Heart left ventricle (tissue), 16 donors: ENCODE measurements at regions not wholly inside any gene's neighbourhood (a gene's known extent, or its start where the extent isn't known, plus 50 kb on each side); places are given as distances from the start of the nearest gene placed in this dataset.

Source experiments
- ATAC-seq, 4 donors: fragments of 200-7000 bp; cut with Tn5 transposase; one replicate each; pipeline ENCODE4 v1.9.1; 2020 to 2022; ENCODE audit warnings: moderate library complexity in 4 of 4, mild to moderate bottlenecking in 3 of 4, moderate number of reproducible peaks in 1 of 4
- DNase-seq, 5 donors: peaks; one replicate each; pipeline ENCODE4 v3.0.0-alpha.2; 2020
- H3K27ac ChIP-seq, 12 donors: fragments of 200-600 bp; sonication (generic) in 4 of 12; one replicate each; pipeline versions ENCODE4 v1.5.0 to v1.8.0; 2016 to 2022; ENCODE audit warnings: mild to moderate bottlenecking in 2 of 12
- H3K27me3 ChIP-seq, 9 donors: fragments of 200-600 bp; sonication (generic) in 2 of 9; one replicate each; pipeline versions ENCODE4 v1.5.1 to v1.8.0; 2016 to 2022; ENCODE audit warnings: mild to moderate bottlenecking in 3 of 9
- H3K36me3 ChIP-seq, 9 donors: fragments of 200-600 bp; sonication (generic) in 2 of 9; one replicate each; pipeline versions ENCODE4 v1.5.0 to v1.8.0; 2018 to 2022; ENCODE audit warnings: mild to moderate bottlenecking in 2 of 9
- H3K4me1 ChIP-seq, 12 donors: fragments of 200-600 bp; sonication (generic) in 4 of 12; one replicate each; pipeline versions ENCODE4 v1.5.0 to v1.8.0; 2016 to 2022; ENCODE audit warnings: mild to moderate bottlenecking in 3 of 12
- H3K4me3 ChIP-seq, 12 donors: fragments of 200-600 bp; sonication (generic) in 4 of 12; one replicate each; pipeline versions ENCODE4 v1.5.0 to v1.8.0; 2017 to 2022; ENCODE audit warnings: mild to moderate bottlenecking in 9 of 12, moderate library complexity in 4 of 12
- H3K9me3 ChIP-seq, 12 donors: fragments of 200-600 bp; sonication (generic) in 4 of 12; one replicate each; pipeline versions ENCODE4 v1.5.0 to v1.8.0; 2016 to 2022; ENCODE audit warnings: mild to moderate bottlenecking in 1 of 12
- CTCF ChIP-seq, 12 donors: fragments of 200-600 bp; sonication (generic) in 4 of 12; IDR thresholded peaks; one replicate each; pipeline versions ENCODE4 v1.5.0 to v1.8.0; 2018 to 2022; ENCODE audit warnings: antibody characterized with exemption in 12 of 12, mild to moderate bottlenecking in 5 of 12
- POLR2A ChIP-seq, 2 donors: fragments of 450-650 bp; IDR thresholded peaks; one replicate each; pipeline ENCODE4 v1.6.1; 2017; ENCODE audit warnings: antibody characterized with exemption in 2 of 2, mild to moderate bottlenecking in 2 of 2, moderate library complexity in 2 of 2
- WGBS, 4 donors: extraction: QIAGEN DNeasy Blood & Tissue Kit in 2 of 4; methylation state at CpG; one replicate each; pipeline versions ENCODE4 v1.1.5 to v1.1.7; 2013 to 2018; 5-methylcytosine and 5-hydroxymethylcytosine counted together
- intact Hi-C, 10 donors: fragments of 100-400 bp; cut with DNase I; formaldehyde crosslinking; loops; one replicate each; pipeline versions ENCODE4 v1.11.1 to v1.14.2; 2022
- donor health status: ischemic (EF 13 %, LVEDD 7.1; RV severe dilation, severe dysfunction).
- donor health status: healthy with polysubstance abuse.
- donor health status: DM: no; HTN: yes; CAD: no.
- donor health status: DM: no; HTN: no; CAD: no.
- donor health status: ischemic (EF 25% LVEDD 6.9; RV normal size, moderate dysfunction).
- donor health status: ischemic (EF 25% LVEDD 5.7; RV mildly dilated, moderate dysfunction).
- donor health status: healthy.
- donor health status: DM: yes; HTN: yes; CAD: no.
- donor health status: ischemic (EF 35%, LVEDD 5.7; RV mildly dilated, moderate dysfunction).
- donor health status: nonischemic (EF 11% LVEDD 7.7; RV severe dilation, severe dysfunction).
- donor health status: DM: yes; HTN: yes; CAD: no.
- donor health status: PGD.
- donor health status: ischemic (EF 29% LVEDD 5.4; RV normal size, mild dysfunction).
- donor health status: nonischemic (EF 23%, LVEDD 6.1; RV moderate dilation, normal function).

GRCh38 chr13:65913173-65913572 is 1317.0 kb downstream of the PCDH9 start:
- peak in 1 of 5 donors; percentile 13 for DNase-seq
- peak in 3 of 4 donors; percentile 63 to 90 (median 83) for ATAC-seq
- intact Hi-C loops: no loop called here
- TF ChIP-seq CTCF (IDR thresholded peaks at IDR 0.05) (no peak), POLR2A (IDR thresholded peaks at IDR 0.05) (no peak)
- no peaks in the 10 kb centered on the region for H3K27me3 ChIP-seq
- H3K4me1 ChIP-seq: peaks cover 0 to 36% (median 0%) of the 10 kb centered on the region in 12 donors
- peaks cover 0 to 8% (median 0%) of the 10 kb centered on the region in 12 donors for H3K9me3 ChIP-seq
- no peak overlapping the region for H3K4me3 ChIP-seq
- 32 to 52% (median 43%) methylated on average over 2 of the region's 2 CpGs for WGBS, 4 donors
- H3K27ac ChIP-seq: peak overlapping the region in 5 of 12 donors; percentile 22 to 43 (median 39)
- no peaks in the 10 kb centered on the region for H3K36me3 ChIP-seq

GRCh38 chr13:65912516-65912915 is 1317.6 kb downstream of the PCDH9 start:
- no peak for TF ChIP-seq CTCF (IDR thresholded peaks at IDR 0.05)
- TF ChIP-seq POLR2A (IDR thresholded peaks at IDR 0.05): no peak
- peaks cover 0 to 36% (median 0%) of the 10 kb centered on the region in 12 donors for H3K4me1 ChIP-seq
- H3K4me3 ChIP-seq: no peak overlapping the region
- peak overlapping the region in 4 of 12 donors; percentile 7 to 39 (median 35) for H3K27ac ChIP-seq
- peaks cover 0 to 14% (median 3%) of the 10 kb centered on the region in 12 donors for H3K9me3 ChIP-seq
- no peak for DNase-seq
- H3K27me3 ChIP-seq: no peaks in the 10 kb centered on the region
- no peak for ATAC-seq
- H3K36me3 ChIP-seq: no peaks in the 10 kb centered on the region
- intact Hi-C loops: no loop called here
- WGBS, 4 donors: 51 to 66% (median 58%) methylated on average over 3 of the region's 3 CpGs

- 54 to 72% (median 69%) methylated on average over 3 of the region's 3 CpGs for WGBS, 4 donors
- Histone ChIP-seq H3K27me3 (no peaks in the 10 kb centered on the region), H3K4me1 (peaks cover 0 to 36% (median 0%) of the 10 kb centered on the region in 12 donors), H3K36me3 (no peaks in the 10 kb centered on the region), H3K9me3 (peaks cover 0 to 15% (median 4%) of the 10 kb centered on the region in 12 donors), H3K27ac (peak overlapping the region in 5 of 12 donors; percentile 1 to 39 (median 22)), H3K4me3 (no peak overlapping the region)
- intact Hi-C loops: no loop called here
- DNase-seq (no peak), ATAC-seq (peak in 3 of 4 donors; percentile 34 to 57 (median 53))
- TF ChIP-seq CTCF (IDR thresholded peaks at IDR 0.05): no peak
- no peak for TF ChIP-seq POLR2A (IDR thresholded peaks at IDR 0.05)
Observed at GRCh38 chr13:65911546-65912193, 1318.5 kb downstream of the PCDH9 start.

GRCh38 chr13:65909501-65909900 is 1320.6 kb downstream of the PCDH9 start:
- Histone ChIP-seq H3K9me3 (peaks cover 0 to 15% (median 4%) of the 10 kb centered on the region in 12 donors), H3K4me1 (peaks cover 0 to 28% (median 0%) of the 10 kb centered on the region in 12 donors), H3K27ac (no peak overlapping the region), H3K27me3 (no peaks in the 10 kb centered on the region), H3K4me3 (no peak overlapping the region), H3K36me3 (no peaks in the 10 kb centered on the region)
- no peak for ATAC-seq
- no peak for TF ChIP-seq CTCF (IDR thresholded peaks at IDR 0.05)
- no peak for TF ChIP-seq POLR2A (IDR thresholded peaks at IDR 0.05)
- intact Hi-C loops: no loop called here
- no peak for DNase-seq
- WGBS, 4 donors: 79 to 100% (median 88%) methylated on average over 1 of the region's 1 CpG
